AG04449 (cell line): ENCODE measurements at regions not wholly inside any gene's neighbourhood (a gene's known extent, or its start where the extent isn't known, plus 50 kb on each side); places are given as distances from the start of the nearest gene placed in this dataset.

Experiments used
- CTCF ChIA-PET: fragments of 350-600 bp; formaldehyde crosslinking; extraction: SDS; loops from one replicate; lab custom pipeline; 2021; ENCODE audit warnings: antibody characterized with exemption; lab: Yijun Ruan, JAX
- POLR2A ChIA-PET: fragments of 400-600, 350-600 bp; formaldehyde crosslinking; extraction: SDS; loops from one replicate; lab custom pipeline; 2020; ENCODE audit warnings: antibody characterized with exemption, inconsistent platforms; lab: Yijun Ruan, JAX
- DNase-seq: peaks from one replicate; pipeline ENCODE4 v3.0.0-alpha.2; 2010; ENCODE audit warnings: low read depth, low spot score
- H3K4me3 ChIP-seq: 2 replicates; pipeline ENCODE4 v1.5.1; 2011; ENCODE audit warnings: low read depth, mild to moderate bottlenecking, control low read depth, low read length
- TF ChIP-seq, protein P1 (sequence below): IDR thresholded peaks from one replicate; pipeline ENCODE4 v1.5.1; 2011; ENCODE audit warnings: mild to moderate bottlenecking, moderate library complexity, low read length, control low read depth, inconsistent platforms; ENCODE audit not compliant: insufficient read depth; ENCODE audit errors: missing control alignments

DNA sequence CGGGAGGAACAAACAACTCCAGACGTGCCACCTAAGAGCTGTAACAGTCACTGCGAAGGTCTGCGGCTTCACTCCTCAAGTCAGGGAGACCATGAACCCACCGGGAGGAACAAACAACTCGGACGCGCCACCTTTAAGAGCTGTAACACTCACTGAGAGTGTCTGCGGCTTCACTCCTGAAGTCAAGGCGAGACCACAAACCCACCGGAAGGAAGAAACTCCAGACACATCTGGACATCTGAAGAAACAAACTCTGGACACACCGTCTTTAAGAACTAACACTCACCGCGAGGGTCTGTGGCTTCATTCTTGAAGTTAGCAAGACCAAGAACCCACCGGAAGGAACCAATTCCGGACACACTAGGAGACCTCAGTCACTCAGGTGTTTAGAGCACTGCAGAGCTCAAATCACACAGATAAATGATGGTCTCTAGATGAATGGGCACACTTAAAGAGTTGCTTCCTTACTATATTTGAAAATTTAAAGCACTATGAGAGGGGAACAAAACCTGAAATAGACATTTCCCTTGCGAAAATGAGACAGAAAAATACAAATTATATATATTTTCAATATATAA, 587.7 kb upstream of the ADGRL4 start:
- ChIA-PET CTCF (interaction anchor here (0.9 kb wide), 1 partner anchor 9 kb away, joined by 3 read pairs; no protein-coding TSS in a partner anchor), POLR2A (no interaction called here)
- no peak for DNase-seq
- H3K4me3 ChIP-seq: no peak overlapping the region
- TF ChIP-seq, protein P1, sequence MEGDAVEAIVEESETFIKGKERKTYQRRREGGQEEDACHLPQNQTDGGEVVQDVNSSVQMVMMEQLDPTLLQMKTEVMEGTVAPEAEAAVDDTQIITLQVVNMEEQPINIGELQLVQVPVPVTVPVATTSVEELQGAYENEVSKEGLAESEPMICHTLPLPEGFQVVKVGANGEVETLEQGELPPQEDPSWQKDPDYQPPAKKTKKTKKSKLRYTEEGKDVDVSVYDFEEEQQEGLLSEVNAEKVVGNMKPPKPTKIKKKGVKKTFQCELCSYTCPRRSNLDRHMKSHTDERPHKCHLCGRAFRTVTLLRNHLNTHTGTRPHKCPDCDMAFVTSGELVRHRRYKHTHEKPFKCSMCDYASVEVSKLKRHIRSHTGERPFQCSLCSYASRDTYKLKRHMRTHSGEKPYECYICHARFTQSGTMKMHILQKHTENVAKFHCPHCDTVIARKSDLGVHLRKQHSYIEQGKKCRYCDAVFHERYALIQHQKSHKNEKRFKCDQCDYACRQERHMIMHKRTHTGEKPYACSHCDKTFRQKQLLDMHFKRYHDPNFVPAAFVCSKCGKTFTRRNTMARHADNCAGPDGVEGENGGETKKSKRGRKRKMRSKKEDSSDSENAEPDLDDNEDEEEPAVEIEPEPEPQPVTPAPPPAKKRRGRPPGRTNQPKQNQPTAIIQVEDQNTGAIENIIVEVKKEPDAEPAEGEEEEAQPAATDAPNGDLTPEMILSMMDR: no peak

DNA sequence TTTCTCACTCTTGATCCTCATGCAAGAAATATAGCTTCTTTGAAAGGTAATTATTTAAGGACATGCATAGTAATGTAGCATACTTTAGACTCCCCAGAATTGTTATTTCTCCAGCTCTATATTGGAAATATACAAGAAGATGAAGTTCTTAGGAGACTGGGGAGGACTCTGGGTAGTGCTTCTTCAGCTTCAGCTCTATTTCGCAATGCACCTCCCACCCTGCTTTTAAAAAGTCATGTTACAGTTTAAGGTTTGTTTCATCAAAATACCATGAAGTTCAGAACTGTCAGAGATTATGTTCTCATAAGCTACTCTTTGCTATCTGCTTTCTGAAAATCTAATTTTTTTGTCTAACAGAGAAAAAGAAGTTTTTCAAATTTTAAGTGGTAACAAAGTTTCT, 586.2 kb upstream of the ADGRL4 start:
- ChIA-PET POLR2A (no interaction called here), CTCF (no interaction called here)

DNA sequence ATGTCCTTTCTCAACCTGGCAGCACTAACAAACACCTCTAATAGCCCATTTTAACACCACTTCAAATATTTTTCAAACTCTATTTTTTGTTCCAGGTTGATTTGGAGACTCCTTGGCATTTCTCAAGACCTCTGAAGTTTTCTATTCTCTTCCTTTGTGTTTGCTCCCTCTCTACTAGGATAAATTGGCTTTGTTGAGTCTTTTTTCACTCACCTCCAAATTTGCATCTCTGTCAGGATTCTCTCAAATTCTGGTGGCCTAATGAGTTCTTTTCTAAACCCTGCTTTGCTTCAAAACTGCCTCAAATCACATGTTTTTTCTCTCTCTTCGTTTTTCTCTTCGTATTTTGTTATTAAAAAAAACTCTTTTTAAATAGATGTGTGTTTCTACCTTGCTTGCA, 582.2 kb upstream of the ADGRL4 start:
- H3K4me3 ChIP-seq: no peak overlapping the region
- no peak for DNase-seq
- ChIA-PET POLR2A (no interaction called here), CTCF (no interaction called here)
- TF ChIP-seq, protein P1: no peak

More for the DNA sequence above, 586.2 kb upstream of the ADGRL4 start:
- TF ChIP-seq, protein P1: no peak
- no peak for DNase-seq
- no peak overlapping the region for H3K4me3 ChIP-seq

DNA sequence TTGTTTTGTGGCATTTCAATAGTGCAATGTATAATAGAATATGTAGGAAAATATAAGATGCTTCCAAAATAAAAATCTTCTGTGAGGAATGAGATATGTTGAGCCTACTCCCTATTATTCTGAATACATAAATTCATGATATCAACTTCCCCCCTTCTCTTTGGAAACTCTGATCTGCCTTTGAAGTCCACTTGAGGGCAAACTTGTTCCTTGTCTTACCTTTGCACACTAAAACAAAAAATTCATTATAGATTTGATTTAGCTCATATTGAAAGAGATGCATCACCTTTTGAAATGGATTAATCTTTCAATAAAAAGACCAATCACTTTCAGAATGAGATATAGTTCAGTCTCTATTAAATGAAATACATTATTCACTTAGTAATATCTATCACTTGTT, 580.7 kb upstream of the ADGRL4 start:
- POLR2A ChIA-PET: no interaction called here
- DNase-seq: no peak
- TF ChIP-seq, protein P1: no peak
- CTCF ChIA-PET: no interaction called here
- no peak overlapping the region for H3K4me3 ChIP-seq

DNA sequence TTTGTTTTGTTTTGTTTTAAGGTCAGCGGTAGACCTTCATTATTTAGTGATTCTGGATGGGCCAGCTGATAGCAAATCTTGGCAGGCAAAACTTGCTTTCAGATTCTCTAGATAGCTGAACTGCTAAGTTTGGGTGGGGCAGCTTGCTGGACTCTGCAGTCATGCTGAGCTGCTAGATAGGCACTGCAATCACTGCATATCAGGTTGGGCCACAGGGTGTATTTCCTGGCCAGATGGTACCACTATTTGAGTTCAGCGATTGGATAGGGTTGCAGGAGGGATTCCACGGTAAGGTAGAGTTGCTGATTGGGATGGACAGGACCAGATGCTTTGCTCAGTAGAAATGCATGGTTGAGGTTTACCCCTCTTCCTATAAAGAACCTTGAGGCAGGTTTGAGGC, 579.3 kb upstream of the ADGRL4 start:
- TF ChIP-seq, protein P1: no peak
- no peak overlapping the region for H3K4me3 ChIP-seq
- no peak for DNase-seq
- ChIA-PET POLR2A (no interaction called here), CTCF (interaction anchor here (1.1 kb wide), 1 partner anchor 9 kb away, joined by 3 read pairs; no protein-coding TSS in a partner anchor)

DNA sequence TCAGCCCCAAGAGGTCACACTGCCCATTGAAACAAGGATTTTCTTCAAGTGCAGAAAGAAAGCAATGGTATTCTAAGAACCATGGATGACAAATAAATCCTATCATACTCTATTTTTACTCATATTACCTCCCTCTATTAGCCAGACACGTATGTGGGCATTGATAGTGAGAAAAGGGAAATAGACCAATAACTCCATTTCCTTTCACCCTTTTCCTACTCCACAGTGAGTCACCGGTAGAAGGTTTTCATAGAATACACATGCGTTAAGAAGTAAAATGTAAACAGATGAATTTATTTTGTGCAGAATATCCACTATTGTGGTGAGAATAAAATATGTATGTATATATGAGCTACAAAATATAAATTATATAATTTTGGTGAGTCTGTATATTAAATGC, 568.9 kb upstream of the ADGRL4 start:
- TF ChIP-seq, protein P1: no peak
- no peak for DNase-seq
- CTCF ChIA-PET: no interaction called here
- H3K4me3 ChIP-seq: no peak overlapping the region
- POLR2A ChIA-PET: no interaction called here
